SU-DHL-6 (cell line): ENCODE measurements at regions not wholly inside any gene's neighbourhood (a gene's known extent, or its start where the extent isn't known, plus 50 kb on each side); places are given as distances from the start of the nearest gene placed in this dataset.

Source experiments
- CTCF ChIP-seq: fragments of 200-600 bp; sonication (generic); IDR thresholded peaks from one replicate; pipeline ENCODE4 v1.5.1; 2017; ENCODE audit warnings: antibody characterized with exemption, mild to moderate bottlenecking, low read length, moderate library complexity; ENCODE audit not compliant: insufficient read depth, poor library complexity, severe bottlenecking
- EZH2phosphoT487 ChIP-seq: fragments of 200-600 bp; sonication (generic), shearing (Covaris generic); conservative IDR thresholded peaks from 2 replicates; pipeline ENCODE4 v1.6.1; 2018; ENCODE audit warnings: mild to moderate bottlenecking, antibody characterized with exemption, low read length, moderate library complexity, mixed read lengths

- no peak for TF ChIP-seq CTCF
- TF ChIP-seq EZH2phosphoT487, result no peak
These were observed 126.4 kb downstream of the BTC start for GRCh38 chr4:74667944-74668343.
